GM21619 (cell line): ENCODE measurements at regions not wholly inside any gene's neighbourhood (a gene's known extent, or its start where the extent isn't known, plus 50 kb on each side); places are given as distances from the start of the nearest gene placed in this dataset.
"Not testable (repeated sequence)": the region's sequence is repeated elsewhere in the genome, so short reads cannot be mapped to it uniquely, and the experiment has no call there.

Source experiments
- ATAC-seq: cut with Tn5 transposase; IDR thresholded peaks from one replicate; pipeline ENCODE4 v1.9.1; 2021; ENCODE audit not compliant: unreplicated experiment

GRCh38 chr2:113551637-113552318, 53.3 kb downstream of the FOXD4L1 start:
- ATAC-seq = peak; percentile 72

GRCh38 chr2:113559820-113560219, 61.4 kb downstream of the FOXD4L1 start:
- not testable (repeated sequence) for ATAC-seq

DNA sequence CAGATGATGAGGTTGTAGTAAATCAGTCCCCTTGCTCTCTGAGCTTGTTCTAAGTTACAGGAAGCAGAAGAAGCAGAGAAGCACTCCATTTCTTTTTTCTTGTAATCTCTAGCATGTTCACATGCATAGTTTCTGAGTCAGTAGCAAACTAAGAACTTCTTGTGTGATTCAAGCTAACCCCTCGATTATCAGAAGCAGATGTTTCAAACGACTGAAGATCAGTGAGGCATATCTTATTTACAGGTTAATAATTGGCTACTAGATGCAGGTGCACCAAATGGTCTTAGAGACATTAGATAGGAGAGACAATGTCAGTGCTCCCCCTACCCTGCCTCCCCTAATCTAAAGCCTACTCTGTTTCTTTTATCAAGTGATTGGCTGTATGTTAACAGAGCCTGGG, 64.2 kb downstream of the FOXD4L1 start:
- peak; percentile 85 for ATAC-seq

GRCh38 chr2:113566674-113567480, 60.2 kb upstream of the RABL2A start:
- ATAC-seq = not testable (repeated sequence)

- not testable (repeated sequence) for ATAC-seq
Observed at GRCh38 chr2:113567481-113567849, 59.6 kb upstream of the RABL2A start.

- not testable (repeated sequence) for ATAC-seq
Observed at GRCh38 chr2:113568231-113568630, 58.8 kb upstream of the RABL2A start.

DNA sequence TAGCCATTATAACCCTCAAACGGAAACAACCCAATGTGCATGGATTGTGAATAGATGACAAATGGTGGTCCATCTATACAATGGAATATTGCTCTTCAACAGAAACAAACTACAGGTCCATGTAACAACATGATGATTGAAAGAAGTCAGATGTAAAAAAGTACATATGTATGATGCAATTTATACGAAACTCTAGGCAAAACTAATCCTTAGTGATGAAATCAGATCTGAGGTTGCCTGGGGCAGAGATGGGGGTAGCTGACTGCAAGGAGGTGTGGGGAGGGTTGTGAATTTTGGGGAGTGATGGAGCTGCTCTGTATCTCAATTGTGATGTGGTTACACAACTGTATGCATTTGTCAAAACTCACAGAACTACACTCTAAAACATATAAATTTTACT, 57.0 kb upstream of the RABL2A start:
- not testable (repeated sequence) for ATAC-seq

DNA sequence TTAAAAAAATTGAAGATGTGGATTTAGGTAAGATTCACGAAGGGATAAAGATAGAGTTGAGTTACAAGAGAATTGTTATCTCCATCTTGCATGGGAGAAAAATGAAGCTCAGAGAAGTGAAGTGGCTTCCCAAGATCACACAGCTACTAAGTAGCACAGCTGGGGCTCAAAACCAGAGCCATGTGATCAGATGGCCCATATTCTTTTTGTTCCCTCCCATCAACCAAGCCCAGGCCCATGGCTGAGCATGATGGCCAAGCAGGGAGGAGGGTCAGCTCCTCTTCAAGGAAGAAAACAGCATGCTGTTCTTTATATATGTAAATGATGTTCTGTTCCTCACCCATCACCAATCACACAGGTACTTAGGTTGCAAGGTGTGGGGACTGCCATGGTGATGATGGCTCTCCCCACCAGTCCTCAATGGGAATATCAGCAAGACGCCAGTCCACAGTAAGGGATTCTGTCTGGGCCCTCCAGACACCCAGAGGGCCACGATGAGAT, 56.5 kb upstream of the RABL2A start:
- ATAC-seq = not testable (repeated sequence)

- ATAC-seq = not testable (repeated sequence)
Observed at GRCh38 chr2:113571482-113572068, 55.5 kb upstream of the RABL2A start.

DNA sequence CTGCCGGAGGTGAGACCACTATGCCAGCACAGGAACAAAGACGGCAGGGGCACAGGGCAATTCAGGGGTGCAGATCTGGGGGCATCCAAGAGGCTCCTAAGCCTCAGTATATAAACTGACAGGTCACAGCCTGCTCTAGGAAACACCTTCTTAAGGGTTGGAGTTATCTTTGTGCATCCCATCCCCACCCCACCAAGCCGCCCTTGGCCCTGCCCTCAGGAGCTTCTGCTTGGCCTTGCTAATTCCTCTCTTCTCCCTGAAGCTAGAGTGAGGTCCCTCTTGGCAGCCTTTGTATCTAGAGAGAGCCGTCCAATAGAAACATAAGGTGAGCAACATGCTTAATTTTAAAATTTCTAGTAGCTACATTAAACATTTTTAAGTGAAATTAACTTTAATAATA, 51.3 kb upstream of the RABL2A start:
- ATAC-seq = not testable (repeated sequence)

GRCh38 chr2:113576353-113576752, 50.7 kb upstream of the RABL2A start:
- not testable (repeated sequence) for ATAC-seq
